Inflammatory macrophage treated with lipopolysaccharide for 4 hours (primary cell): ENCODE measurements at regions not wholly inside any gene's neighbourhood (a gene's known extent, or its start where the extent isn't known, plus 50 kb on each side); places are given as distances from the start of the nearest gene placed in this dataset.
A peak's percentile ranks its signal among the peaks of the same experiment; 100 is the strongest.
"Not testable (repeated sequence)": the region's sequence is repeated elsewhere in the genome, so short reads cannot be mapped to it uniquely, and the experiment has no call there.

ENCODE experiments used
- DNase-seq: peaks from one replicate; pipeline ENCODE4 v3.0.0-alpha.2; 2020

- peak; percentile 57 for DNase-seq
Measured at GRCh38 chr5:158234323-158235158, 375.6 kb upstream of the CLINT1 start.

GRCh38 chr5:158233735-158234322 lies 374.9 kb upstream of the CLINT1 start:
- peak; percentile 29 for DNase-seq

GRCh38 chr5:158227314-158227713 lies 368.4 kb upstream of the CLINT1 start:
- not testable (repeated sequence) for DNase-seq

- DNase-seq: no peak
Measured at GRCh38 chr5:158226496-158226895, 367.6 kb upstream of the CLINT1 start.

GRCh38 chr5:158224253-158224652 lies 365.3 kb upstream of the CLINT1 start:
- peak; percentile 90 for DNase-seq

- no peak for DNase-seq
Measured at GRCh38 chr5:158223054-158223600, 364.2 kb upstream of the CLINT1 start.

- DNase-seq: peak; percentile 16
Measured at GRCh38 chr5:158212917-158213316, 354.0 kb upstream of the CLINT1 start.

- no peak for DNase-seq
Measured at GRCh38 chr5:158212237-158212636, 353.3 kb upstream of the CLINT1 start.

GRCh38 chr5:158209219-158209908 lies 350.4 kb upstream of the CLINT1 start:
- peak; percentile 35 for DNase-seq

GRCh38 chr5:158207733-158208132 lies 348.8 kb upstream of the CLINT1 start:
- no peak for DNase-seq

GRCh38 chr5:158205992-158206391 lies 347.0 kb upstream of the CLINT1 start:
- no peak for DNase-seq

- no peak for DNase-seq
Measured at GRCh38 chr5:158203261-158203660, 344.3 kb upstream of the CLINT1 start.

- DNase-seq: no peak
Measured at GRCh38 chr5:158202801-158203200, 343.9 kb upstream of the CLINT1 start.

GRCh38 chr5:158200619-158201018 lies 341.7 kb upstream of the CLINT1 start:
- DNase-seq: no peak

- no peak for DNase-seq
Measured at GRCh38 chr5:158198636-158199035, 339.7 kb upstream of the CLINT1 start.

- DNase-seq: no peak
Measured at GRCh38 chr5:158195416-158196210, 336.7 kb upstream of the CLINT1 start.

- DNase-seq: no peak
Measured at GRCh38 chr5:158194561-158194976, 335.6 kb upstream of the CLINT1 start.

- not testable (repeated sequence) for DNase-seq
Measured at GRCh38 chr5:158193395-158193794, 334.4 kb upstream of the CLINT1 start.

- no peak for DNase-seq
Measured at GRCh38 chr5:158180407-158180806, 321.5 kb upstream of the CLINT1 start.

- no peak for DNase-seq
Measured at GRCh38 chr5:158179271-158179670, 320.3 kb upstream of the CLINT1 start.

- DNase-seq: no peak
Measured at GRCh38 chr5:158178535-158178934, 319.6 kb upstream of the CLINT1 start.

- DNase-seq: no peak
Measured at GRCh38 chr5:158177146-158177545, 318.2 kb upstream of the CLINT1 start.
